IPS DF 19.7 (cell line): ENCODE measurements at regions not wholly inside any gene's neighbourhood (a gene's known extent, or its start where the extent isn't known, plus 50 kb on each side); places are given as distances from the start of the nearest gene placed in this dataset.
"Not testable (repeated sequence)": the region's sequence is repeated elsewhere in the genome, so short reads cannot be mapped to it uniquely, and the experiment has no call there.

Experiments
- DNase-seq: peaks from one replicate; pipeline ENCODE4 v3.0.0-alpha.2; 2013; ENCODE audit warnings: low read depth, low spot score

DNA sequence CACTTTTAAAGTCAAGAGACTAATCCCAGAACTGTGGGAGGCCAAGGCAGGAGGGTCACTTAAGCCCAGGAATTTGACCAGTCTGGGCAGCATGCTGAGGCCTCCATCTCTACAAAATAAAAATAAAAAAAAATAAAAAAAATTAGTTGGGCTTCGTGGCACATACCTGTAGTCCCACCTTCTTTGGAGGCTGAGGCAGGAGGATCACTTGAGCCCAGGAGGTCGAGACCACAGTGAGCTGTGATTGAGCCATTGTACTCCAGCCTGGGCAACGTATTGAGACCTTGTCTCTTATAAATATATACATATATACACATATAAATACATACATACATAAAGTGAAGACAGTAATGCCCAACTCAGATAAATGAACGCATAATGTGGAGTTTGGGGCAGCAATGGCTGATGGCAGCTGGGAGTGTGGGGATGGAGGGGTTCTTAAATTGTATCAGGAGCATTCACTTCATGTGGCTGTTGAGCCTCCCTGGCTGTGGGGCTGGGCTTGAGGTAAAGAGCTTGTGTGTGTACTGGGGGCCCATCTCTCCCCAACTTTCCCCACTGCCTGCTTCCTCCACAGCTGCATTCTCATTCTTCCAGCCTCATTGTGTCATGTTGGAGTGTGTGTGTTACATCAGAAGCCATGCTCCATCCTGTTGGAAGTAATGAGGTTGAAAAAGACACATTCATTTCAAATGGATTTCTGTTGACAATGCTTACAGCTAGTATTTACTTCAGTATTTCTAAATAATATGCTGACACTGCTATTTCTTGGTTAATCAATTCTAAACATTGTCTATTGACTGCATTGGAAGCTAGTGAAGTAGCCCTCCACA is 96.5 kb upstream of the HS6ST1 start:
- DNase-seq, result no peak

DNA sequence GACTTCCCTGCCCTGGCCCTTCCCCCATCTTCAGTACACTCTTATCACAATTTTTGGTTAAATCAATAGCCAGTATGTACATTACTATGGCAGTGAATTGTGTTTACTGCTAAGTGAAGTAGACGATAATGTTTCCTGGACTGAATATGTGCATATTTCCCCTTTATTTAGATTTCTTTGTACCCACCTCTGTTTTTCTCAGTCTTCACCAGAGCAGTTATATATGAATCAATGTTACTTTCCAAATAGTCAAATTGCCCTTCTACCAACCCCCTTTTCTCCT is 97.1 kb upstream of the HS6ST1 start:
- DNase-seq, result no peak

DNA sequence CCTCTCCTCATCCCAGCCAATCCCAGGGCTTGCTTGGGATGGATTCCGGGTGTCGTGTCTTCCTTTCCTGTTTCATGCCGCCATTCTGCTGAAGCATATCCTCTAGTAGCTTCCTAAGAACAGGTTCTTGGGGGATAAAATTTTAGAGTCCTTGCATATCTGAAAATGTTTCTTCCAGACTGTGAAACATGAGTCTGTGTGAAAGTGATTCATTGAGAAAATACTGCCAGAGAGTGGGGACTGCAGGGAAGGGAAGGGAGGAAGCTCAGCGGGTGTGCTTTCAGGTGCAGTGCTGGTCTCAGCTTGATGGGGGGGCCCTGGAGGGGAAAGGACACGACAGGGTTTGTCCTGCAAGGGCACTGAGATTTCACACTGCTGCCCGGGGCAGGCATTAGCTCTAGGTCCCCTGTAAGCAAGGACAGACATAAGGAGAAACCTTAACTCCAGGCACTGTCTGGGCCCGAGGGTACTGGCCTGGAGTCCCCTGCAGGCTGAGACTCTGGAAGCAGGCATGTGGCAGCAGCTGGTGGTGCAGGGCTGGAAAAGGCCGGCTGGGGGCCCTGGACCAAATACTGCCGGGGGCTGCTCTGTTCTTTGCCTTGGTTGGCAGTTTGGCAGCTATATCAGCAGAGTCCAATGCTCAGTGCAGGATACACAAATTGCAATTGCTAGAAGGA is 97.6 kb upstream of the HS6ST1 start:
- no peak for DNase-seq

DNA sequence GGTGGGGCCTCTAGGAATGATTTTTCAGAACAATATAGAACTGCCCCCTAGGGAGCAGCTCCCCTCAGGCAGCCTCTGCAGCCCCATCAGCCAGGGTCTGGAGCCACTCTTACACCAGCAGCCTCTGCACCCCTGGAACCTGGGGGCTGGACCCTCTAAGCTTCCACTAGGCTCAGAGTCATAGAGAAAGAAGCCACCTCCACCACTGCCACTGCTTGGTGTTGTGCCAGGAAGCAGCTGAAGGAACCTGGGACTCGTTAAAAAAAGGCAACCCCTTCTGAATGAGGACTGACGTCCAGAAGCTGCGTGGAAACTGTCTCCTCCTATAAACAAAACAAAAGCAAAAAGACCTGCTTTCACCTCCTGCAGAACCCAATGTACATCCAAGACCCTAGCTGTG is 98.1 kb upstream of the HS6ST1 start:
- no peak for DNase-seq

DNA sequence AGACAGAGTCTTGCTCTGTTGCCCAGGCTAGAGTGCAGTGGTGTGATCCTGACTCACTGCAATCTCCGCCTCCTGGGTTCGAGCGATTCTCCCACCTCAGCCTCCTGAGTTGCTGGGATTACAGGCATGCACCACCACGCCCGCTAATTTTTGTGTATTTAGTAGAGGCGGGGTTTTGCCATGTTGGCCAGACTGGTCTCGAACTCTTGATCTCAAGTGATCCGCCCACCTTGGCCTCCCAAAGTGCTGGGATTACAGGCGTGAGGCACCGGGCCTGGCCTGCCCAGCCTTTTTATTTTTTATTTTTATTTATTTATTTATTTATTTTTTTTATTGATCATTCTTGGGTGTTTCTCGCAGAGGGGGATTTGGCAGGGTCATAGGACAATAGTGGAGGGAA is 98.6 kb upstream of the HS6ST1 start:
- not testable (repeated sequence) for DNase-seq

DNA sequence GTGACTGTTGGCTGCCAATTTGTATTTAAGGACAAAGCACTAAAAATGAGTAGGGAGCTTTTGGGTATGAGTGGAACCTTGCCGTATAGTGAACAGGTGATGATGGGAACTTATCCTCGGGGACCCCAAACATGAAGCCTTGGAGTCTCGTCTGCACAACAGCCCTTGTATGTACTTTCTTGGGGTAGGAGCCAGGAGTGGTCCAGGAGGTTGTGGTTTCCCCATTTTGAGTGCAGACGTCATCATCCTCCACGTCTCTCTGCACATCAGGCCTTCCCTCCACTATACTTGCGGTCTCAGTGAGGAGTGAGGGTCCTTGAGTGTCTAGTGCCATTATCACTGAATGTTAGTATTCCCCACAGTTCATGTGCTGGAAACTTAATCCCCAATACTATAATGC is 101.5 kb upstream of the HS6ST1 start:
- DNase-seq, result no peak

DNA sequence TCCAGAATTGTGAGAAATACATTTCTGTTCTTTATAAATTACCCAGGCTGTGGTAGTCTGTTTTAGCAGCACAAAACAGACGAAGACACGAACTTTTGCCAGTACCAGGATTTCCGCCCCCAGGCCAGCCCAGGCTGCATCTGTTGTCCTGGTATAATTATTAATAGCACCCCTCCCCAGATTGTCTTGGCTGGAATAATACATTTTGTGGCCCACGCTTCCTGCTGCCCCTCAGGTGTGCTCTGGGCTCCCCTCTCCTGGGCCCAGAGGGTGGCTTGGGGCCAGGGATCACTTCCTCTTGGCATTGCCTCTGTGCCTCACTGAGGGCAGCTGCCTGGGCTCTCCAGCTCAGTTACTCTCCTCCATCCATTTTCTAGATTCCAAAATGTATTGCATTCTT is 102.1 kb upstream of the HS6ST1 start:
- no peak for DNase-seq

DNA sequence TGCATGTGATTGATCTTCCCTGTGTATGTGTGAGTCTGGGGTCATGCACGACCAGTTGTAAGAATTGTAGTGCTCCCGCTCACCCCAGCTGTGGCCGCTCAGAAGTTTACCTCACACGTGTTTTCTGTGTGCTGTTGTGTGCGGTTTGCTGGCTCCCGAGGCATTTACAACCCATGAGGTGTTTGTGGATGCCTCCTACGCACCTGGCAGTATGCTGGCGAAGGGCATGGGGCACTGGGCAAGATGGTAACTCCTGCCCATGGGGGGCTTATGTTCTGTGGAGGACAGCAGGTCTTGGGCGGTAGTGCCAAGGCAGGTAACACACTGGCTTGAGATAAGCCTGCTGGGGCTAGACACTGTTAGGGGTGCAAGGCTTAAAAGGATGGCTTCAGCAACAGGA is 102.6 kb upstream of the HS6ST1 start:
- no peak for DNase-seq

DNA sequence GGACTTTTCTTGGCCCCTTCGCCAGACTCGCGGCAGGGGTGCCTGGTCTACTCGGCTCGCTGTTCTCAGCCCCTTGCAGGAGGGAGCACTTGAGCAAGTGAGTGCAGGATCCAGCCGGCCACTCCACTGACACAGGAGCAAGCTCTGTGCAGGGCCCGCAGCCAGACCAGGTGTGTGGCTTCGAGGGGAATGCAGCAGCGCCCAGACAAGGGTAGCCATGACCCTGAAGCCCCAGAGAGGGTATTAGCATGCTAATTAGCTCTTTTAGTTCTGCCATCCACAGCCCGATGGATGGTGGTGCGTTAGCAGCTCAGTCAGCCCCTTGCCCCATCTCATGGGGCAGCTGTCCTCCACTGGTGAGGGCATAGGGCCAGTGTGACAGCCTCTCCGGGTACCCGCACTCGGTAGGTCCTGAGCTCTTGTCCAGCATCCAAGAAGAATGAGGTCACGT is 103.2 kb upstream of the HS6ST1 start:
- no peak for DNase-seq

DNA sequence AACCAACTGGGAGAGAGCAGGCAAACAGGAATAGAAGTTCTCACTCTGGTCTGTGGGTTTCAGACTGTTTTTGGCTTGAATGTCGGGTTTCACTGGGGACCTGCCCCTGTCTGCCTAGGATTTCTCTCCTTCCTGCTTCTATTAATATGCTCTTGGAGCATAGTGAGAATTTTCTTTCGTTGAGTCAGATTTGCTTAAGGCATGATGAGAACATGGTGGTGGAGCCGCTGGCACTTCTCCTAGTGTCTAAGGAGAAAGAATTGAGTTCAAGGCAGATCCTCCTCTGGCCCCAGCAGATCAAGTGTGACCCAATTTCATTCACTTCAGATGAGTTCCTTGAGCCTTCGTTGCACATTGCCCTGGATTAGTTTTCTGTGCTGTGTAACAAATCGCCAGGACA is 103.9 kb upstream of the HS6ST1 start:
- DNase-seq, result no peak

DNA sequence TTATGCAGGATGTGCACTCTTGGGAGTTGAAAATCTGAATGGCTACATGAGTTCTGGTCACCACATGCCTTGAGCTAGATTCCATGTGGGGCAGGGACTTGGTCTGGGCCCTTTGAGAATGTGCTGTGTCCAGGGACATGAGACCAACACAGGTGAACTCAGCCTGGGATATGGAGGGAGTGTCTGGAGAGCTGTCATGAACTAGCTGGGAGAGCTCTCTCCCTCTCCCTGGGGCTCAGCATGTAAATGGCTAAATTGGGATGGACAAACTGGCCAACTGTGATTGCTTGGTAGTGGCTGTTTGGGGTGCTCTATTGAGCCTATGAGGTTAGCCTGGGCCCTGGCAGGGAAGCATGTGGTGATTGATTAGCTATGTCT is 105.1 kb upstream of the HS6ST1 start:
- no peak for DNase-seq

DNA sequence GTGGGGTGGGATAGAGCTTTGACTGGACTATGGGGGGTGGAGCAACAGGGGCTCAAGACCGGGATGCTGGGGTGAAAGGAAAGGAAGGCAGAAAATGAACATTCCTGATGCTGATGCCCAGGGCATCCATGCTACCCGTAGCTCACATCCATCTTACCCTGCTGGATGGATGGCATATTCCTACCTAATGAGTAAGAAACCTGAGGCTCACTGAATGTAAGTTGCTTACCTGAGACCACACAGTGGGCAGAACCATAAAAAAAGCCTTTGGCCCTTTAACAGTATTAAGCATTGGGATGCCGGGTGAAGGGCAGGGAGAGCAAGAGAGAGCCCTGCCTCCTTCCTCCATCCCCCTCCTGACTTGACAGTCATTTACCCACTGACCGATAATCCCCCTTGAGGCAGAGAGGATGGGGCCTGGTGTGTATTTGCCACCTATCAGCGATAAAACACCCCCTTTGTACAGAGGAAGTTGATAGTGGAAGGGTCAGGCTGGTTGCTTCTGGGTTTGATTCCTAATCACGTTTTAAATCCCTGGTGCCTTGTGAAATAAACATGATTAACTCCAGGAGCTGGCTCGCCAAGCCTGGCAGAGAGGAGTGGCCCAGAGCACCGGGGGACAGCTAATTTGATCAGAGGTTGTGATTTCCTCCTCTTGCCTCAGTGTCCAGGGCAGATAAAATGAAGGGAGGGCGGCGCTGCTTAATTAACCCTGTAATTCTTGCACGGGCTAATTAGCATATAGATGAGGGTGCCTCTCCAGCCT is 105.9 kb upstream of the HS6ST1 start:
- DNase-seq, result no peak

DNA sequence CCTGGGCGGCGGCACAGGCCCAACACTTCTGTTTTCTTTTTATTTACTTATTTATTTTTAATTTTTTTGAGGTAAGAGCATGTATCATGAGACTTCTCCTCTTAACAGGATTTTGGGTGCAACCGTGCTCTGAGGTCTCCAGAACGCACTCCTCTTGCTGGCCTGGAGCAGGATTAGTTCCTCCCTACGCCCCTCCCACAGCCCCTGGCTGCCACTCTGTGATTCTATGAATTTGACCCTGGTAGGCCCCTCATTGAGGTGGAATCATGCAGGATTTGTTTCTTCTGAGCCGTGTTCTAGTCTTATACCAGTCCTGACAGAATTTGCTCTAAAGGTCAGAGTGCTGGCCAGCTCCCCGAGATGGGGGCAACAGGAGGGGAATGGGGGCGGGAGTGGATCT is 106.5 kb upstream of the HS6ST1 start:
- no peak for DNase-seq

DNA sequence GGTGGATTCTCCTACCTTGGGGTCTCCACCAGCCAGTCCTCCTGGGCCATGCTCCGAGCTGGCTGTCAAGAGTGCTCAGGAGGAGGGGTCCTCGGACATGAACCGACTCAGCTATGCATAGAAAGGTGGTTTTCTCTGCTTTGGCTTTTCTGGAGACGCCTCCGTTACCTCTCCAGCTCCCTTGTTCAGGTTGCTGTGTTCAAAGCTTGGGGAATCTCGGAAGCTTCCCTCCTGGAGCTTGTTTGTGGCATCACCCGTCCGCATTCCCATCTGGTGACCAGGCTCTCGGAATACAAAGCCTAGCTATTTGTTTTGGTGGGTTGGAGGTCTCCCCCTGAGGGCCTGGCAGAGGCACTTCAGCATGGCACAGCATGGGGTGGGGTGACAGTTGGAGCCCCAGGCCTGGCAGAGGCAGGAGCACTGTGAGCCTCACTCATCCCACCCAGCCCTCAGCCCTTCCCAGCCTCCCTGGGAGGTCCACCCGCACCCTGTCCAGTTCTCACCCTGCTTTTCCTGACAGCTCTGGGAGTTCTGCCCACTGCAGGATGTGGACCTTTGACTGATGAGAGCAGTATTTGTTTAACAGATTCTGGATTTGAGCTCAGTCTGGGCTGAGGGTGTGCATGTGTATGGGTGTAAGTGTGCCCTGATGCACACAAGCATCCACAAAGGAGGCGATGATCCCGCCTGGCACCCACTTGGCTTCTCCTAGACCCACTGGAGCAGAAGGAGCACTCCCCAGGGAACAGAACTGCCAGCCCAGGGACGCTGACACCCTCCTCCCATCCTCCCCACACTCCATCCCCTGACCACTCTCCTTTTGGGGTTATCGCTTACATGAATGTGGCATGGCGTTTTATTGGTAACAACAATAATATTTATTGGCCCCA is 107.3 kb upstream of the HS6ST1 start:
- DNase-seq, result no peak

DNA sequence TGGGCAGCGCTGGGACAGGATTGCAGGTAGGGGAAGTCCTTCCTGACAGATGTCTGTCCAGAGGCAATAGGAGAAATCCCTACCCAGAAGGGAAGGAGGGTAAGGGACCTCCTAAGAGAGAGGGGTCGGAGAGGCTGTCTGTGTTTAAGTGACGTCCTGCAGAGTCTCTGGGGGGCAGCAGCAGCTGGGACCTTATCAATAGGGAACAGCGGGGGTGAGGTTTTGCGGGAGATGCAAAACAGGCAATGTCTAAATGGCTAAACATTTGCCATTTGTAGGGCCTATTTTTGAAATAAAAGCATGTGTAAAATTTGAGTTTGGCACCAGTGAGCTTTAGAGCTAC is 108.7 kb upstream of the HS6ST1 start:
- no peak for DNase-seq

DNA sequence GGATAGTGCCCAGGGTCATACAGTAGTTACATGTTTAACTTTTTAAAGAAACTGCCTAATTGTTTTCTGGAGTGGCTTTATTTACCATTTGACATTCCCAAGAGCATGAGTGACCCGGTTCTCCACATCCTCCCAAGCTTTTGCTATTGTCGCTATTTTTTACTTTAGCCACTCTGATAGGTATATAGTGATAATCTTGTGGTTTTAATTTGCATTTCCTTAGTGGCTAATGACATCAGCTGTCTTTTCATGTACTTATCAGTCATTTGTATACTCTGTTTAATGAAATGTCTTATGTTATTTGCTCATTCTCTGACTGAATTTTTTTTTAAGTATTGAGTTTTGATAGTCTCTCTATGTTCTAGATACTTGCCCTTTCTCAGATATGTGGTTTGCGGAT is 109.7 kb upstream of the HS6ST1 start:
- no peak for DNase-seq

DNA sequence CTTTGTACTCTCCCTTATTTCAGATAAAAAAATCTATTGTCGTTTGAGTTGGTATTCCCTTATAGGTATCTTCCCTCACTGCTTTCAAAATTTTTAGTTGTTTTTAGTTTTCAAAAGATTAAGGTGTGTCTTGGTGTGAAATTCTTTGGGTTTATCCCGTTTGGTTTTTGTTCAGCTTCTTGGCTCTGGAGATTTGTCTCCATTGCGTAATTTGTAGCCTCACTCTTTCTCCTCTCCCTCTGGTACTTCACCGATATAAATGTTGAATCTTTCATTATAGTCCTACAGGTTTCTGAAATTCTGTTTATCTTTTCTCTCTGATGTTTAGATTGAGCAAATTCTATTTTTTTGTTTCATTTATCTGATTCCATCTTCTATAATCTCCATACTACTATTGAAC is 113.8 kb upstream of the HS6ST1 start:
- DNase-seq, result no peak

DNA sequence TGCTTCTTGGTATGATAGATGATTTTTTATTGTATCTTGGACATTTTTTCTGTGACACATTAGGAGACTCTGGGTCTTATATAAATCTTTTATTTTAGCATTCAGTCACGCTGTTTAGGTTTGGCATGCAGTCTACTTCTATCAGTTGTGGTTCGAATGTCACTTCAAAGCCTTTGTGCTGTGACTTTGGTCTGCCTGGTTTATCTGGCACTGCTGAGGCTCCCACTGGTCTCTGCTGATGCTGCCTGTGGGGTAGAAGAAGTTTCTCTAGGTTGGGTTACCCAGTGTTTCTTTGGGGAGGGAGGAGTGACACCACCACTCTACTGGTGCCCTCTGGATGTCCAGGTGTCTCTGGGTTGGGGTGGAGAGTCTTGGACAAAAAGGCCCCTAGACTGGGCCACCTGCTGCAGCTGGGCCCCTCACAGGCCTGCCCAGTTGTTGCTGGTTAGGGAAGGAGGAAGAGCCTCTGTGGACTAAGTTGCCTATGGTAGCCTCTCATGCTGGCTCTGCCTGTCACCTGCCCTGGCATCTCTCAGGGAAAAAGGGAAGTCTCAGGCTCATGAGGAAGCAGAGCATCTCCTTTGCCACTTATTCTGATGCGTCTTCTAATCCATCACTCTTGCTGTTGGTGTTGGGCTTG is 115.4 kb upstream of the HS6ST1 start:
- no peak for DNase-seq

DNA sequence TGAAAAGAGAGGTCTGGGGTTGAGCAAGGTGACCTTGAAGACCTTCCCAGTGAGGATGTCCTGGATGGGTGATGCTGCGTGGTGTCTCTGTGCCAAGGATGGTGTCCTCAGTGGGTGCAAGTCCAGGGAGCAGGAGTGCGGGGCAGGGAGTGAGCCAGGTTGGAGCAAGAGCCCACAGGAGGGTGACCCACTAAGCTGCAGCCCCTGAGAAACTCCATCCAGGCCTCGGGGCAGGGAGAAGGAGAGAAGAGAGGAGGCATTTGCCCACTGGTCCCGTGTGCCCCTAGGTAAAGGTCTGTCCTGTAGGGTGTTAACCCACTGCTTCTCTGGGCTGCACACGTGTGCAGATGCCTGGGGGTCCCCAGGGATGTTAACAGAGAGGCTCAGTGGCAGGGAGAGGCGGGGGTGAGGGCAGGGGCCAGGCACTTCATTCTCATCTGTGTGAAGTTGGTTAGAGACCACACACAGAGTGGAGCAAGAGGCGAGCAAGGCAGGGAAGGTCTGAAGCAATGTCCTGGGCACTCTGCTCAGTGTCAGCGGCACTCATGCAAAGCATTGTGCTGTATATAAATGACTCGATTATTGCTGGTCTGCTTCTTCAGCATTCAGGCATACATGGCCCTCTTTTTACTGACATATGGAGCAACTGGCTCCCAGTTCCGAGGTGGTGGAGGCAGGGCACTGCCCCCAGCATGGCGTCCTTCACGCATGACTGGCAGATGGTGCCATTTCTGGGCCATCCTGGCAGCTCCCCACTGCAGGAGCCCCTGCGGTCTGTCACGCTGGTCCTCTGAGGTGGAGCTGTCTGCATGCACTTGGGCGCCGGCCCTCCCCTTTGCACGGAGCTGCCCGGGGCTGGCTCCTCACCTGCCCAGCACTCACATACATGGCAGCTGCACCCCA is 117.2 kb upstream of the HS6ST1 start:
- no peak for DNase-seq

DNA sequence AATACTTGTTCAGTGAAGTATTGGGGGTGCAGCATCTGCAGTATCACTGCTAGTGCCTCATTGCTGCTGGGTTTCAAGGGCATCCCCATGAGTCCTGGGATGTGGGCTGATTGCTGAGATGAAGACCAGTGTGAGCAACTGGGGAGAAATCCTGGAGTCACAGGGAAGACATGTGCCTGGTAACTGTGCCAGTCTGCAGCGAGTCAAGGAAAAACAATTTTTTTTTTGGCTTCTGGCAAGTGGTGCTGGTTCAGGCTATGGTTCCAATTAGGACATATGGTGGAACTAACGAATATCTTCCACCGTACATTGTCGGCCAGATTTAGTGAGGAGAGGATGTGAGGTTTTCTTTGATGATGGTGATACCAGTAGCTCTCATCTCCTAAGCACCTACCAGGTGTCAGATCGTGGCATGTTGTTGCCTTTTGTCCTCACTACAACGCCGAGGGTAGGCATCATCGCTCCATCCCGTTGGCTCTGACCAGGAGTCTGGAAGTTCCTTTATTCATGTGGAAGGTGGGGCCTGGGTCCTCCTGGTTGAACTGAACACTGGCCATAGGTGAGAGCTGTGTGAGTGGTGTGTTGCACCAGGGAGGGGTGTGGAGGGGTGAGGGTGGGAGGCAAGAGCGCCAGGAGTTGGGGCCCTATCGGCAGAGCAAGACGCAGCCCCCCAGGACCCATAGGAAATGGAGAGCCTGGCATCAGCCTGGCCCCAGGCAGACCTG is 118.0 kb upstream of the HS6ST1 start:
- no peak for DNase-seq
